ENCODE measurements at regions not wholly inside any gene's neighbourhood (a gene's known extent, or its start where the extent isn't known, plus 50 kb on each side); places are given as distances from the start of the nearest gene placed in this dataset.

- DNase-seq (ENCODE audit: low spot score): no peak
- WGBS: 83% methylated on average over 6 of the region's 6 CpGs
- H3K9ac ChIP-seq (ENCODE audit: low read depth in 1 of 2, low read length in 2 of 2): no peak overlapping the region
- no peaks in the 10 kb centered on the region for H3K9me3 ChIP-seq (ENCODE audit: control insufficient read depth in 4 of 4, low read length in 3 of 4)
- H3K27me3 ChIP-seq (ENCODE audit: control insufficient read depth in 4 of 4, insufficient read depth in 4 of 4, low read length in 3 of 4): no peaks in the 10 kb centered on the region
- H3K4me3 ChIP-seq (ENCODE audit: low read depth in 1 of 3, low read length in 3 of 3): no peak overlapping the region
- H3K36me3 ChIP-seq (ENCODE audit: control insufficient read depth in 4 of 4, insufficient read depth in 3 of 4, low read depth in 1 of 4, low read length in 3 of 4): no peaks in the 10 kb centered on the region
- TF ChIP-seq GABPA (IDR thresholded peaks at IDR 0.05 in 1 of 2, conservative IDR thresholded peaks at IDR 0.05 in 1 of 2) (no peak), JUND (IDR thresholded peaks at IDR 0.05) (no peak), EGR1 (IDR thresholded peaks at IDR 0.05; ENCODE audit: low read depth in 2 of 2) (no peak), HNF4A (conservative IDR thresholded peaks at IDR 0.05) (no peak), FOXA1 (IDR thresholded peaks at IDR 0.05) (no peak), YY1 (IDR thresholded peaks at IDR 0.05) (no peak)
- TF ChIP-seq, protein P1, sequence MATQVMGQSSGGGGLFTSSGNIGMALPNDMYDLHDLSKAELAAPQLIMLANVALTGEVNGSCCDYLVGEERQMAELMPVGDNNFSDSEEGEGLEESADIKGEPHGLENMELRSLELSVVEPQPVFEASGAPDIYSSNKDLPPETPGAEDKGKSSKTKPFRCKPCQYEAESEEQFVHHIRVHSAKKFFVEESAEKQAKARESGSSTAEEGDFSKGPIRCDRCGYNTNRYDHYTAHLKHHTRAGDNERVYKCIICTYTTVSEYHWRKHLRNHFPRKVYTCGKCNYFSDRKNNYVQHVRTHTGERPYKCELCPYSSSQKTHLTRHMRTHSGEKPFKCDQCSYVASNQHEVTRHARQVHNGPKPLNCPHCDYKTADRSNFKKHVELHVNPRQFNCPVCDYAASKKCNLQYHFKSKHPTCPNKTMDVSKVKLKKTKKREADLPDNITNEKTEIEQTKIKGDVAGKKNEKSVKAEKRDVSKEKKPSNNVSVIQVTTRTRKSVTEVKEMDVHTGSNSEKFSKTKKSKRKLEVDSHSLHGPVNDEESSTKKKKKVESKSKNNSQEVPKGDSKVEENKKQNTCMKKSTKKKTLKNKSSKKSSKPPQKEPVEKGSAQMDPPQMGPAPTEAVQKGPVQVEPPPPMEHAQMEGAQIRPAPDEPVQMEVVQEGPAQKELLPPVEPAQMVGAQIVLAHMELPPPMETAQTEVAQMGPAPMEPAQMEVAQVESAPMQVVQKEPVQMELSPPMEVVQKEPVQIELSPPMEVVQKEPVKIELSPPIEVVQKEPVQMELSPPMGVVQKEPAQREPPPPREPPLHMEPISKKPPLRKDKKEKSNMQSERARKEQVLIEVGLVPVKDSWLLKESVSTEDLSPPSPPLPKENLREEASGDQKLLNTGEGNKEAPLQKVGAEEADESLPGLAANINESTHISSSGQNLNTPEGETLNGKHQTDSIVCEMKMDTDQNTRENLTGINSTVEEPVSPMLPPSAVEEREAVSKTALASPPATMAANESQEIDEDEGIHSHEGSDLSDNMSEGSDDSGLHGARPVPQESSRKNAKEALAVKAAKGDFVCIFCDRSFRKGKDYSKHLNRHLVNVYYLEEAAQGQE (IDR thresholded peaks at IDR 0.05): no peak
- TF ChIP-seq, protein P2, sequence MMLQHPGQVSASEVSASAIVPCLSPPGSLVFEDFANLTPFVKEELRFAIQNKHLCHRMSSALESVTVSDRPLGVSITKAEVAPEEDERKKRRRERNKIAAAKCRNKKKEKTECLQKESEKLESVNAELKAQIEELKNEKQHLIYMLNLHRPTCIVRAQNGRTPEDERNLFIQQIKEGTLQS (IDR thresholded peaks at IDR 0.05): no peak
- no peak overlapping the region for H3K27ac ChIP-seq (ENCODE audit: low read depth in 1 of 2, low read length in 2 of 2)
- H3K4me1 ChIP-seq (ENCODE audit: control insufficient read depth in 4 of 4, insufficient read depth in 4 of 4, low read length in 3 of 4): no peaks in the 10 kb centered on the region
Measured at GRCh38 chr4:111923786-111924185, 221.5 kb upstream of the FAM241A start.

DNA sequence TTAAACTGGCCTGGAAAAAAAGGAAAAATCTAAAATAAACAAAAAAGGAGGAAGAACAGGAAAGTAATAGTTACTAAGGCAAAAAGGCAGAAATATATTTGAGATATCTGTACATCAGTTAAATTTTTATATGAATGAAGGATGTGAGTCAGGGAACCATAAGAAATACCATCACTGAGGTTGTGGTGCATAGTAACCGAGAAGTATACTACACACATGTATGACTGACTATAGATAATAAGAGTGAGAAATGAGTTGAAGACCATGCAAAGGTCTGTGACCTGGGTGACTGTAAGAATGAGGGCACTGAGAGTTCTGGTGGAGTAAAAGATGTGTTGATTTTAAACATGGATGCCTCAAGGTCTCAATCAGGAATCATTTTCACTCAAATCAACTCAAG, 220.6 kb upstream of the FAM241A start:
- no peaks in the 10 kb centered on the region for H3K36me3 ChIP-seq (ENCODE audit: control insufficient read depth in 4 of 4, insufficient read depth in 3 of 4, low read depth in 1 of 4, low read length in 3 of 4)
- no peak overlapping the region for H3K27ac ChIP-seq (ENCODE audit: low read depth in 1 of 2, low read length in 2 of 2)
- TF ChIP-seq, protein P1 (IDR thresholded peaks at IDR 0.05): no peak
- TF ChIP-seq, protein P3, sequence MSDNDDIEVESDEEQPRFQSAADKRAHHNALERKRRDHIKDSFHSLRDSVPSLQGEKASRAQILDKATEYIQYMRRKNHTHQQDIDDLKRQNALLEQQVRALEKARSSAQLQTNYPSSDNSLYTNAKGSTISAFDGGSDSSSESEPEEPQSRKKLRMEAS (IDR thresholded peaks at IDR 0.05): no peak
- no peak for TF ChIP-seq ZBTB33 (IDR thresholded peaks at IDR 0.05)
- no peak for TF ChIP-seq RXRA (IDR thresholded peaks at IDR 0.05)
- no peak for TF ChIP-seq JUND (IDR thresholded peaks at IDR 0.05)
- TF ChIP-seq FOXA1 (IDR thresholded peaks at IDR 0.05): no peak
- no peak for TF ChIP-seq HNF4A (conservative IDR thresholded peaks at IDR 0.05)
- TF ChIP-seq HNF4G (IDR thresholded peaks at IDR 0.05): no peak
- no peak for TF ChIP-seq TAF1 (conservative IDR thresholded peaks at IDR 0.05)
- no peak for TF ChIP-seq CTCF (IDR thresholded peaks at IDR 0.05; ENCODE audit: low read depth, low read length, missing input control)
- no peak for TF ChIP-seq YY1 (IDR thresholded peaks at IDR 0.05)
- TF ChIP-seq FOXA2 (IDR thresholded peaks at IDR 0.05): no peak
- TF ChIP-seq, protein P2 (IDR thresholded peaks at IDR 0.05): no peak
- H3K27me3 ChIP-seq (ENCODE audit: control insufficient read depth in 4 of 4, insufficient read depth in 4 of 4, low read length in 3 of 4): no peaks in the 10 kb centered on the region
- 89% methylated on average over 1 of the region's 1 CpG for WGBS
- no peak overlapping the region for H3K9ac ChIP-seq (ENCODE audit: low read depth in 1 of 2, low read length in 2 of 2)
- DNase-seq (ENCODE audit: low spot score): no peak
- H3K4me3 ChIP-seq (ENCODE audit: low read depth in 1 of 3, low read length in 3 of 3): no peak overlapping the region
- H3K9me3 ChIP-seq (ENCODE audit: control insufficient read depth in 4 of 4, low read length in 3 of 4): no peaks in the 10 kb centered on the region
- no peaks in the 10 kb centered on the region for H3K4me1 ChIP-seq (ENCODE audit: control insufficient read depth in 4 of 4, insufficient read depth in 4 of 4, low read length in 3 of 4)

All from liver (tissue), 8 donors.